HL-60 (cell line): ENCODE measurements at regions not wholly inside any gene's neighbourhood (a gene's known extent, or its start where the extent isn't known, plus 50 kb on each side); places are given as distances from the start of the nearest gene placed in this dataset.

Experiments used
- CTCF ChIP-seq: IDR thresholded peaks from one replicate; pipeline ENCODE4 v1.5.1; 2011; ENCODE audit warnings: low read length, control low read depth, inconsistent platforms; ENCODE audit not compliant: insufficient read depth
- GABPA ChIP-seq: IDR thresholded peaks from 2 replicates; pipeline ENCODE4 v1.6.1; 2012; ENCODE audit warnings: low read depth
- POLR2AphosphoS5 ChIP-seq: IDR thresholded peaks from 2 replicates; pipeline ENCODE4 v1.6.1; 2012; ENCODE audit warnings: low read depth
- REST ChIP-seq: IDR thresholded peaks from 2 replicates; pipeline ENCODE4 v1.6.1; 2012; ENCODE audit warnings: low read depth; ENCODE audit not compliant: insufficient replicate concordance
- SPI1 ChIP-seq: IDR thresholded peaks from 2 replicates; pipeline ENCODE4 v1.6.1; 2012; ENCODE audit warnings: low read depth, mild to moderate bottlenecking, borderline replicate concordance

- TF ChIP-seq CTCF (no peak), POLR2AphosphoS5 (no peak), GABPA (no peak), SPI1 (no peak), REST (no peak)
Observed at GRCh38 chr18:61973273-61974115, 80.7 kb upstream of the RNF152 start.
